HG02973 (cell line): ENCODE measurements at regions not wholly inside any gene's neighbourhood (a gene's known extent, or its start where the extent isn't known, plus 50 kb on each side); places are given as distances from the start of the nearest gene placed in this dataset.

ENCODE experiments used
- ATAC-seq: cut with Tn5 transposase; IDR thresholded peaks from one replicate; pipeline ENCODE4 v1.9.1; 2021; ENCODE audit warnings: moderate library complexity; ENCODE audit not compliant: unreplicated experiment

DNA sequence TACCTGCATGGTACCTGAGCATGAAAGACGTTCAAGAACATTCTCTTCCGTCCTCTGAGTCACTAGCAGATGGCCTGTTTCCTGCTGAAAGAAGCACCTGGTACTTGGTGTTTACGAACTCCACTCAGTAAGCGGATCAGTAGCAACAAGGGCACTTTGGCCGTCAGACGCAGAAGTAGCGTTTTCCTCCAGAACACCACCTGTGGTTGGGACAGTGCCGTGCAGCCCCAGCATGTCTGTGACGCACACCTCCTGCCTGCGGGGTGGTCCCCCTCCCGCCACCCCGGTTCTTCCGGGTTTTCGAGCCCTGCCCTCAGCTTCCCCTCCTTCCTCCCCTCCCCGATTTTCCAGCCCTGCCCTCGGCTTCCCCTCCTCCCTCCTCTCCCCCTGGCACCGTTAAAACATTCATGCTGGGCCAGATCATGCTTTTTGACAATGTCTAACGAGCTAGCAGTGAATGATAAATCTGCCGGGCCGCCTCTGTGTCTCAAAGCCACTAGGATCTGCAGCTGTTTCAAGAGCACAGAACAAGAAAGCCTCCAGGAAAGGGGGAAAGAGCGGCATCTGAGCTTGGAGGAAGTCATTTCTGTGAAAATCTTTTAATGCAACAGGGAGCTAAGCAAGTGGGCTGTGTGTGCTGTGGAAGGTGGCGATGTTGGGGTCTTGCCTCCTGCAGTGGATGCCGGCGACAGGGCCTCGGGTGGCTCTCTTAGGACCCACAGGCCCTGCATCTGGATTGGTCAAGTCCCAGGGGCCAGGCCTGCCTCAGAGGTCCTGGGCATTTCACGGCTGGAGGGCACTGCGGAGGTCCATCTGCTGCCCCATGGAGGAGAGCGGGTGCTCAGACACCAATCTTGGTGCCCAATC is 207.9 kb downstream of the ERMARD start:
- peak; percentile 87 for ATAC-seq

DNA sequence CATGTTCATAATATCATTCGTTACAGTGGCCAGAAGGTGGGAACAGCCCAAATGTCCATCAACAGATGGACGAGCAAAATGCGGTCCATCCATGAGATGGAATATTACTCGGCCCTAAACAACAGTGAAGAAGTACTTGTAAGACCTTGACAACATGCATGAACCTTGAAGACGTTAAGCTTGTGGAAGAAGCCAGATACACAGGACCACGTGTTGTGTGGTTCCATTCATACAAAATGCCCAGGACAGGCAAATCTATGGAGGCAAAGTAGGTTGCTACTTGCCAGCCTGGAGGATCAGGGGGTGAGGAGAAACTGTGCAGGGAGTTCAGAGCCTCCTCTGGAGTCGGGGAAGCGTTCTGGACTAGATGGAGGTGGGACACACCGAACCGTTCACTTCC is 207.1 kb downstream of the ERMARD start:
- ATAC-seq, result no peak

DNA sequence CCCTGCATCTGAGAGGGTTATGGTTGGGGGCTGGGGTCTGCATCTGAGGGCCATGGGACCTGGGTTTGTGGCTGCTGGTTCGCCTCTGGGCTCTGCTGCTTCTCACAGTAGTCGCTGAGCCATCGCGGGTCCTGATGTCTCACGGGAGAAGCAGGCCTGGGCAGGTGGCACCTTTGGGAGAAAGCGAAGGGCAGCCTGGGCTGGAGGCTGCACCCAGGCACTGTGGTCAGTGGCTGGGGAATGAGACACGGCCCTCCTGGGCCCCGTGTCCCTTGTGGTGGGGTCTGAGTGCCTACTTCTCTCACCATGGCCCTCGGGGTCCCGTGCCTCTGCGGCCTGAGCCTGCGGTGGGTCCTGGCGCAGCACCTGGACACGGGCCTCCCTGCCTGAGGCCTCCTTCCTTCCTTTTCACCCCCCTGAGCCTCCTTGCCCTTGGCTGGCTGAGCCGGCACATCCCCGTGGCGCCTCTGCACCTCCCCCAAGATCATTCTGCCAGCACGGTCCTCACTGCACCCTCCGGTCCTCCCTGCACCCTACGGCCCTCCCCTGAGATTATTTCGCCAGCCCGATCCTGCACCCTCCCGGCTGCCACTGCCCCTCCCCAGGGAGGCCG is 206.0 kb downstream of the ERMARD start:
- no peak for ATAC-seq

DNA sequence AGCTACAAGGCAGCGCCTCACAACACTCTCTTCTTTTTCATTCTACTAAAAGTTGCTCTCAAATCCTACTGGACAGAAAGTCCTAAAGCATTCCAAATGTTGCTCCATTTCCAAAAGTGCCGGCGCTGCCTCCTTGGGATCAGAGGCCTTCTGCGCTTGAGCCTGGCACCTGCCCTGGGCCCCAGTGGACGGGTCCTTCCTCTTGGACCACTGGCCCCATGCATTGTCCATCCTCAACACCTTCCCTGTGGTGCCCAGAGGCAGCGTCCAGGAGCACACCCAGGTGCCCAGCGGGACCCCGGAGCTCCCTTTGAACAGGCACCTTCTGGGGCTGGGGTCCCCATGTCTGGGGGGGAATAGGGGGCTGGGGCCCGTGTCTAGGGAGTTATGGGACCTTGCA is 205.2 kb downstream of the ERMARD start:
- no peak for ATAC-seq

DNA sequence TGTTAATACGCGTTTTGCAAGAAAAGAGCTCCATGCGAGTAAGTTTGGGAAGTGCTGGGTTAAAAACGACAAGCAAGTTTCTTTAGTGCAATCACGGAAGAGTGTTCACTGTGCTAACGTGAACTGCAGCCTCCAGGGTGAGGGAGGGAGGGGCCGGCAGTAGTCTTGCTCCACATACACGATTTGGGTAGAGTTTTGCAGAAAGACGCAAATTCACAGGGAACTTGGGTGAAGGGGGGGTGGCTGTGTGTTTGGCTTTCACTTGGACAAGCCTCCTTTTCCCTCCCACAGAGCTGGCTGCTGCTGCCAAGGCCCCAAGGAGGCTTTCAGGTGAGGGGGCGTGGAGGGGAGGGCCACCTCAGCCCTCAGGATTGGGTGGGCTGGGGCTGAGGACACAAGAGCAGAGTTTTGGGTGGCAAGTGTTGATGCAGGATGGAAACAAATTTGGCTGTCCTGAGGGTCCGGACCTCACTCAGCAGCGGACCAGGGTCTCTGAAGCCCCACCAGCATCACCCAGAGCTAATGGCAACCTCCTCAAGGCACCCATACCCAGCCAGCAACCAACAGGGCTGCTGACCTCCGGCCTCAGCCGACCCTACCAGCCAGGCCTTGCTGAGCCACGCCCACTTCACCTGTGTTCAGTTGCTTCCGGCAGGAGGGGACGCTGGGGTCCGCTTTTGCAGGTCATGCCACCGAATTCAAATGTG is 204.5 kb downstream of the ERMARD start:
- no peak for ATAC-seq

DNA sequence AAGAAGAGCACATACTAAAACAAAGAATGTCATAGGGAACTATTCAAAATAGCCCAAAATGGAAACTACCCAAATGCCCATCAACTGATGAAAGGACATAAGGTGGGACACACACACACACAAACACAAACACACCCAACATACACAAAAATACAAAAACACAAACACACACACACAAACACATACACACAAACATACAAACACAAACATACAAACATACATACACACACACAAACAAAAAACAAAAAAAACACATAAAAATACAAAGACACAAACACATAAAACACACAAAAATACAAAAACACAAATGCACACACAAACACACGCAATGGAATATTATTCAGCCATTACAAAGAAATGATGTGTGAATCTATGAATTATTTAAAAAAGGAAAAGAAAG is 203.6 kb downstream of the ERMARD start:
- ATAC-seq, result no peak

DNA sequence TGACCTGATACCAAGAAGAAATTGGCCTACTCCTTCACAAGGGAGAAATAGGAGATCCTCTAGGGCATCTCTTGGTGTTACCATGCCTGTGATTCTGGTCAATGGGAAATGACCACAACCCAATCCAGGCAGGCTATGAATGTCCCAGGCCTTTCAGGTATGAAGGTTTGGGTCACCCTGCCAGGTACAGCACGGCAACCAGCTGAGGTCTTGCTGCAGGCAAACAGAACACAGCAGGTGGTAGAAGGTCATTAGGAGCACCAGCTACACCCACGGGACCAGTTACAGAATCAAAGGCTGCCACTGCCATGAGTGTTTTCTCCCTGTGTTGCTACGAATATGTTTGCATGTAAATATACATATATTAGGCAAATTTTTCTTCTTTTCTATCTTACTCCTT is 202.3 kb downstream of the ERMARD start:
- ATAC-seq, result no peak

DNA sequence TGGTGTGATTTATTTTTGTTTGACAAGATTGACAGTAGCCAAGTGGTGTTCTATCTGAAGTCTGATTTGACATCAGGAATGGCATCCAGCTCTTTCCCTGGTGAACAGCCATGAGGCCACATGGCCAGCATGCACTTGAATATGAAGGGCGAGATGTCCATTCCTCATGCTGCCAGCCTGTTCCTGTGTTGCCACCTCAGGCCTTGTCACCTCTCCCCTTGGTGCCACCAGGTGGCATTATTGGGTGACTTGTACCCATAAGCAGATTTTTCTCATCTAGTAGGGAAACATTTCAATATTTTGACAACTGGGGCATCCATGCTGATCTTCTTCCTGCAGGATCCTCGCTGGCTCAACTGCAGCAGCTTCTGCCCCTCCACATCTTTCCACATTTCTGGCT is 199.1 kb downstream of the ERMARD start:
- no peak for ATAC-seq

DNA sequence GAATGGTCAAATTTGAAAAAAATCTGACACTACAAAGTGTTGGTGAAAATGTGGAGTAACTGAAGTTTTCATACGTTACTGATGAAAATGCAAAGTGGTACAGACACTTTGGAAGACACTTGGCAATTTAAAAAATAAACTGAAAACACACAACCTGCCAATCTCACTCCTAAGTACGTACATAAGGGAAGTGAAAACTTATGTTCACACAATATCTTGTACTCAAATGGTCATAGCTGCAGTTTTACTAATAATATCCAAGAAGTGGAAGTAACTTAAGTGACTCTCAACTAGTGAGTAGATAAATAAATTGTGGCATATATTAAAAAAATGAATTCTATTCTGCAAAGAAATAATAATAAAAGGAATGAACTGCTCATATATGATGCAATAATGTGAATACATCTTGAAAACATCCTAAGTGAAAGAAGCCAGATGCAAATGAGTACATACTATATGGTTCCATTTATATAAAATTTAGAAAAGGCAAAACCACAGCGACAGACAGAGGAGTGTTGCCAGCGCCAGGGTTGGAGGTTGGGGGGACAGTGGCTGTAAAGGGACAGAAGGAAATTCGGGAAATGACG is 198.2 kb downstream of the ERMARD start:
- ATAC-seq, result no peak

DNA sequence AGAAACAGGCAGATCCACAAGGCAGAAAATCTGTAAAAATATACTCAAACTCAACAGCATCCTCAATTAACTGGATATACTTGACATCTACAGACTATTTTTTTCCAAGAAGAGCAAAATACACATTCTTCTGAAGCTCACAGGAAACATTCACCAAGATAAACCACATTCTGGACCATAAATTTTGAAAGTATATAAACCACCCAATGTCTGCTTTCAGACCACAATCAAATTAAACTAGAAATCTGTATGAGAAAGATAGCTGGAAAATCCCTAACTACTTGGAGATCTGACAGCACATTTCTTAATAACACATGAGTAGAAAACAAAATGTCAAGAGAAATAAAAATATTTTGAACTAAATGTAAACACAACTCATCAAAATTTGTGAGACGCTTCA is 195.5 kb downstream of the ERMARD start:
- ATAC-seq, result no peak

DNA sequence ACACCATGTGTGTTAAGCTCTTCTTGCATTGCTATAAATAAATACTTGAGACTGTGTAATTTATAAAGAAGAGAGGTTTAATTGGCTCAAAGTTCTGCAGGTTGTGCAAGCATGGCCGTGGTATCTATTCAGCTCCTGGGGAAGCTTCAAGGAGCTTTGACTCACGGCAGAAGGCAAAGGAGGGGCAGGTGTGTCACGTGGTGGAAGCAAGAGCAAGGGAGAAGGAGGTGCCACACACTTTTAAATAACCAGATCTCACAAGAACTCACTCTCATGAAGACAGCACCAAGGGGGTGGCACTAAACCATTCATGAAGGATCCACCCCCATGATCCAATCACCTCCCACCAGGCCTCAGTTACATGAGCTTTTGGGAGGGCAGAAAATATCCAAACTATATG is 193.7 kb downstream of the ERMARD start:
- ATAC-seq, result no peak

DNA sequence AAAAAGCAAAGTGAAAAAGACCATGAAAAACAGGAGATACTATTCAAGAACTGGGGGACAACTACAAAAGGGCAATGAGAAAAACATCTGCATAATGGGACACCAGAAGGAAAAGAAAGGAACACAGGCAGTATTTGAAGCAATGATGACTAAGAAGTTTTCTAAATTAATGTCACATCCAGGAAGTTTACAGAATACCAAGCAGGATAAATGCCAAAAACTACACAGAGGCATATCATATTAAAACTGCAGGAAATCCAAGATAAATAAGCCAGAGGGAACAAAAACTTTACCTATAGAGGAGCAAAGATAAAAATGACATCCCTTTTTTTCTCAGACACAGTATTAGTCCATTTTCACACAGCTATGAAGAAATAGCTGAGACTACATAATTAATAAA is 193.0 kb downstream of the ERMARD start:
- no peak for ATAC-seq

DNA sequence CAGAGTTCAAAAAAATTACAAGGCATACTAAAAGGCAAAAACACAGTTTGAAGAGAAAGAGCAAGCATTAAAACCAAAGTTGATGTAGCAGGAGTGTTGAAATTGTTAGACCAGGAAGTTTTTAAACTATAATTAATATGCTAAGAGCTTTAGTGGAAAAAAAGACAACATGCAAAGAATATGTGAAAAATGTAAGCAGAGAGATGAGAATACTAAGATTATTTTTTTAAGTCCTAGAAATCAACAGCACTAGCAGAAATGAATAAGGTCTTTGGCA is 192.6 kb downstream of the ERMARD start:
- no peak for ATAC-seq

DNA sequence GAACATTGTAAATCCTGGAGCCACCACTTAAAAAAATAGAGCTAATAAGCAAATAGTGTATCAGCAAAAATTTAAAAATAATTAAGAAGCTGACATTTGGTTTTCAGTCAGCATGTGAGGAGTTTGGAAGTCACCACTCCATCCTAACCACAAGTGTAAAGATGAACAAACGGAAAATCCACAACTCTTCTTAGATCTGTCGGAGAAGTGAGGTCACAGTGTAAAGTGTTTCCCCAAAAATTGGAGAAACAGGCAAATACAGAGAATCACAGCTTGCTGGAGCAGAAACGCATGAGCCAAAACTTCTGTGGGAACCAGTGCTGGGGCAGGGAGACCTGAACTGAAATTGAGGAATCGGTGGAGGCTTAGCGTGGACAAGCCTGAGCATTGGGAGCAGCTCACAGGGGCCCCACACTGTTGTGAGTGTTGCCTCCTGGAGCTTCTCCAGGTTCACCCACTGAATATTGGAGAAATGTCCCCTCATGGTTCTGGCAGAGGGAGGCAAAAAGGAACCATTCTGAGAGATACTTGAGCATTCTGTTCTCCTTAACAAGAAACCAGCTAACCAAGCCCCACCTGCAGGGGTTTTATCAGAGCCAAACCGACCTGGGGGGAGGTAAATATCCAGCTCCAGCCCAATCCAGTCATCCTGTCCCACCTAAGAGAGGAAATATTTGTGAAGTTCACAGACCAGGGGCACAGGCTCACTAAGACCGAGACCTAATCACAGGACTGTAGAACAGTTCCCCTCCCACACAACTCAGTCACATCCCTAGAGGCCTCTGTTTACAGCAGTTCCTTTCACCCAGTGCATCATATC is 192.0 kb downstream of the ERMARD start:
- ATAC-seq, result no peak

DNA sequence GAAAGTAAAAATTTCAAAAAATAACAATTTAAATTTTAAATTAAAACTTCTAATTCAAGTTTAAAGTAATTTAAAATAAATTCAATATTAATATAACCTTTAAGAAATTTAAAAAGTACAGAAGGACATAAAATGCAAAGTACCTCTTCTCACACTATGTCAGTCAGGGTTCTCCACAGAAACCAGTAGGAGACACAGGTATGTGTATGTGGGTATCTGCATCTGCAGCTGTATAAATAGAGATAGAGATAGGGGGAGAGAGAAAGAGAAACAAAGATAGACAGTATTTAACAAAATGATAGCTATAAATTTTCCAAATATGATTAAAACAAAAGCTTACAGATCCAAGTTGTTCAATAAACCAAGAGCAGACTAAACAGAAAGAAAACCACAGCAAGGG is 190.8 kb downstream of the ERMARD start:
- ATAC-seq, result no peak

DNA sequence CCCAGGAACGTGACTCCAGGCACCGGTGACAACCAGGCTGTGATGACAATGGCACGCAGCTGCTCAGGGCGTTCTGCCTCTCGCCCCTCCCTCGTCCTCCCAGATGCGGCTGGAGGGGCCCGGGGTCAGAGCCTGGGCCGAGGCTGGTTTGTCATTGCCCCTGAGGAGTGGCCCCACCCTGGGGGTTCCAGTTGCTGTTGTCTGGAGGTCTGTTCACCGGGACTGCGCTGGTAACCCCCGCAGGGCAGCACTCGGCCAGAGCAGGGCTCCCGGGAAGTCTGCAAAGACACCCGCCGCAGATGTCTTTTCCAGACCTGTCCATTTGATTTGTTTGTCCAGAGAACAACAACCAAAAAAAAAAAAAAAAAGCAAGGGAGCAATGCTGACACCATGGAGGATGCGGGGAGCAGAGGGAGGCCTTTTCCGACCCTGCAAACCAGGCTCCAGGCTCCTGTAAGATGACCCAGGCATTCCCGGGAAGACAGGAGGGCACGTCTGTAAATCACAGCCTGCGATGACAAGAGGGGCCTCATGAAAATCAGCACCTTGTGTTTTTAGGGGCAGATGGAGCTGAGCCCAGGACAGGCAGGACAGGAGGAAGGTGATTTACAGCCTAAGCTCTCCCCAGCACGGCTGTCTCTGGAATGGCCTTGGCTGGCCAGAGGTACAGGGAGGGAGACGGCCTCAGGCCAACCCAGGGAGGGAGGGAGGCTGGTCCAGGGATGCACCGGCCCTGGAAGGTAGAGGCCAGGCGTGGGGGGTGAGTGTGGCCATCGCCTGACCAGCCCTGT is 189.3 kb downstream of the ERMARD start:
- ATAC-seq, result no peak

DNA sequence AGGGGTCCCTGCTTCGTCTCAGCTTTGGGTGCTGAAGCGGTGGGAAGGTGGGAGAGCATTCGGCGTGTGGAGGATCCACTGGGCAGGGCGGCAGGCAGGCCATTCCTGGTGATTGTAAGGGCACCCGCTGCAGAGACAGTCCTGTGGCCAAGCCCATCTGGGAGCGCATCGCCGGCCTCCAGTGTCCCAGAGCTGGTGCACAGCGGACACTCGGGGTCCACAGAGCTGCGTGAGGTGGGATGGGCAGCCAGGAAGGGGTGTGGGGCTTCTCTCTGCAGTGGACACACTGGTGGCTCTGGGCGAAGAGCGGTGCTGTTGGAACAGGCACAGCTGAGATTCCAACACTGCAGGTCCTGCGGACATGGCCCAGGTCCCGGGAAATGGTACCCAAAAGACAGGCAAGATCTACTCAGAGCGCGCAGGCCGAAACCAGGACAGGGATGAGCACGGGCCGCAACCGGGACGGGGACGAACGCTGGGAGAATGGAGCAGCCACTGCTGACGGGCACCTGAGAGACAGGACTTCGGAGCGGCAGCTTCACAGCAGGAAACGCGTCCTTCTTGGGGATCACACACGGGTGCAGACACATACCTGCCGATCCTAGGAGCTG is 188.2 kb downstream of the ERMARD start:
- ATAC-seq, result no peak

DNA sequence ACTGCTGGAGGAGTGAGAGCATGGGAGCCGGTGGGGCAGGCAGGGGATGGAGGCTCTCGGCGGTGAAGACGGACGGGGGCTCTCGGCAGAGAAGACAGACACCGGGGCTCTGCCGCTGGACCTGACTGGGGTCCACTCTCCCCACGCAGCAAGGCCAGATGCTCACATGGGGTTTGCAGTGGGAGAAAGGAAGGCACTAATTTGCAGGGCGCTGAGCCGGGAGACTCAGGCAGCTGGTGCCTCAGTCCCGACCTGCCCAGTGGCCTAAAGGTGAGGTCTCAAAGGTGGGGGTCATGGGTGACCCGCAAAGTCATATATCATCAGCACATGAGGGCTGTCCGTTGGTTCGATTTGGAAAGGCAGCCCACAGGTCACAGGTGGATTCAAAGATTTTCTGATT is 187.3 kb downstream of the ERMARD start:
- ATAC-seq, result no peak

DNA sequence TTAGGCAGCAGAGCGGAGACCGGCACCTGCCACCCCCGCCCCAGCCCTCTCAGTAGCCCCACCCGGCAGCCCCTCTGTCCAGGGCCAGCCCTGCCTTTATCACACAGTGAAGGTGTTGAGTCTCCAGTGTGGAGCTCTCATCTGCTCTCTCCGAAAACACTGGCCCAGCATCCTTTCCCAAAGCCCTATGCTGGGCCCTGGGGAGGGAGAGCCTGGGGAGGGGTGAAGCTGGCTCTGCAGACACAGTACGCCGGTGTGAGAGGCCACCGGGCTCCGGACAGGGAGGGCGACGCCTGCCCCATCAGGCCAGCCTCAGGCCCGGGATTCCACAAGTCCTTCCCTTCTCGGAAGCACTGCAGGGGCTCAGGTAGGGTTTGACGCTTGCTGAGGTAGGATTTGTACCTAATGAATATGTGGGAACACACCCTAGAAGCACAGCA is 186.9 kb downstream of the ERMARD start:
- no peak for ATAC-seq
